ENCODE measurements at regions not wholly inside any gene's neighbourhood (a gene's known extent, or its start where the extent isn't known, plus 50 kb on each side); places are given as distances from the start of the nearest gene placed in this dataset.

DNA sequence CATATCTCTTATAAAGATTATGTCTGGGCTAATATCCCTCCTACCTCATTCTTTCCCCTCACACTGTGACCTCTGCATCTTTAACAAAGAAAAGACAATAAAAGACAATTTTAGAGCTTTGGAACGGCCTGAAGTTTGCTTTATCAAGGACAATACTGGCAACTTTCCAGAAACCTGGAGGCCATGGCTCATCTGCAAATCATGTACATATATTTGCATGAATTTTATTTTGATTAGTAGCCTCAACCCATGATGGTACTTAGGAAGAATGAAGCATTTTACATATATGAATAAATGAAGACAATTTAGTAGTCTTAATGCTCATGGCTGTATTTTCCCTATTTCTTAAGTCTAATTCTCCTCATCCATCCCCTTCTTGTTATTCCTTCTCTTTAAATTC lies 612.2 kb upstream of the CXADR start:
- no peak for DNase-seq (ENCODE audit: low read depth in 2 of 2)

DNA sequence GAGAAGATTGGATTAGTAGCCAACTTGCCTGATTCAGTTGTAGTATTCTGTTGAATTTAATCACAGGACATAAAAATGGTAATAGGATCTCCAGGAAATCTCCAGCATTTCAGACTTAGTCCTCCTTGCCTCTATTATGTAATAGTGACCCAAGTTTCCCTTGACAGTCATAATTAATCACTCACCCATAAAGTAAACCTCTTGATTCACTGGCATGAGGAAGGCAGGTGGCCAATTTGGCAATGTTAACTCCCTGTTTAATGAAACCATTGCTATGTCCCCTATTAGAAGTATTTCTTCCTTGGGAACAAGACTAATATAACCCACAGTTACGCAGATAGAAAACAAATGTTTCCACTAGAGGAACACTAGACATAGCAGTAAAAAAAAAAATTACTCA lies 604.8 kb upstream of the CXADR start:
- DNase-seq (ENCODE audit: low read depth in 2 of 2): no peak

DNA sequence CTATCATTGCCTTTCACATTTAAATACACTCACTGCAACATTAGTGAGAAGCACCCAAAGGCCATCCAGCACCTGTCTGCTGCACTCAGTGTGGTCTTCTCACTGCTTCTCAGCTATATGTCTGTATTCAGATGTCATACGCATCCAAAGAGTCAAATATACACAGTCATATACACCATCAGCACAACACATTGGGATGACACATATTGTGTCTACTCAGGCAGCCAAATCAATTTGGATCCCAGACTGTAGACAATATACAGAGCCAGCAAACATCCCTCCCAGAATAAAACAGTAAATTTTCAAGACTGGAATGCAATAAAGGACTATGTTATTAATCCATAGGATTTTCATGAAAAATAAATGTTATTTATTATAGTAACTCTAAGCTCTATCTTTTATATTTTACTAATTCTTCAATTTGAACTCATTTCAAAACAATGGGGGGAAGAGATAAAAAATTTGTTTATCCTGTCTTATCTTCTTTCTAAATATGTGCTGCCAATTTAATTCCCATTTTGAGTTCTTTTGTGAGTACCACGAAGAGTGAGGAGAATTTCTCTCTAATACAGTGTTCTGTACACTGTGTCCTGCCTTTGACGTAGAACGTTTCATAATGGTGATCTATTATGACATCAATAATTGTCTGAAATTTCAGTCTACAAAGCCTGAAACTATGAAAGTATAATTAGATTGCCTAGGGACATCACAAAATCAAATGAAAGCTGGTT lies 602.2 kb upstream of the CXADR start:
- DNase-seq (ENCODE audit: low read depth in 2 of 2): no peak

DNA sequence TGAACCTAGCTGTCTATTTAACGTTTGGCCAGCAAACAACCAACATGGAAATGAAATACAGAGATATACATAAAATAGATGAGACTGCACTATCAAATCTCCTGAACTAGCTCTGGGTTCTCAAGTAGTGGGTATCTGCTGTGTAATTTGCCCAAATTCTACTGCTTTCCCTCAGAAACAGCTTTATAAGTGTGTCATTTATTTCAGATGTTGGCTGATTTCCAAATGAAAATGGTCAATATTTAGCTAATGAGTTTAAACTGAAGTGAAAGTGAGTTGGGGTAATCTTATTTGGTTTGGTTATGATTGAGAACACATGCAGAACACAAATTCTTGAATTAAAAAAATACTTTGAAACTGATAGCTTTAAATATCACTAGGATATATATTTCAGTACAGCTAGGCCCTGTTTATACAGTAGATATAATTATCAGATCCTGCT lies 601.7 kb upstream of the CXADR start:
- no peak for DNase-seq (ENCODE audit: low read depth in 2 of 2)

DNA sequence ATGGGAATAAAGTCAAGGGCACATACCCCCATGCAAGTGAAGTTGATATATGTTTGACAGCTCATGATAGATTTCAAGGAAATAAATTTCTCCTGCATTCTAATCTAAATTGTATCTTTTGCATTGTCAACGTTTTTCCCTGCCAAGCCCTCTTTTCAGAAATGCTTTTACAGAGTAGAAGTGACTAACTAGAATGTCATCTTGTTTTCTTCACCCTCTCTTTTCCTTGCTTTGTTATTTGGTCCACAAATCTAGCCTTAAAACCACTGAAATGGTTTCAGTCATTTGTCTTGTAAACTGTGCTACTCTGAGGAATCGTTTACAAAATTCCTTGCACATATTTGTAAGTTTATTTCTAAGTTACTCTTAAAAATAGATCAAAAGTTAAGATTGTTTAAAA lies 600.8 kb upstream of the CXADR start:
- no peak for DNase-seq (ENCODE audit: low read depth in 2 of 2)

DNA sequence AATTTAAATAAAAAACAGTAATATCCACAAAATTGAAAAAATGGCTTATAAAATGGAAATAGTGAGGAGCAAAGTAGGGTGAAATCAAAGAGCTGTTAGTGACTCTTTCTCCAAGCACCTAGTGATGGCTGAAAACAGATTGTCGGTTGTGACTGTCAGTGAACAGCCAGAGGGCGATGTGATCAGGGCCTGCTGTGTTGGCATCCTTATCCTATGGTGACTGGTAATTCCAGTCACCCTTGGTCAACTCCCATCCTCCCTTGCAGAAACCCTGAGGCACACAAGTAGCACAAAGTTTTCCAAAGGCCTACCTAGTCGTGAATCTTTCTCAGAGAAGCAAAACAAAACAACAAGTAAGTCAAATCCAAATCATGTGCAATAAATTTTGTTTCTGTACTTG lies 599.8 kb upstream of the CXADR start:
- DNase-seq (ENCODE audit: low read depth in 2 of 2): no peak

DNA sequence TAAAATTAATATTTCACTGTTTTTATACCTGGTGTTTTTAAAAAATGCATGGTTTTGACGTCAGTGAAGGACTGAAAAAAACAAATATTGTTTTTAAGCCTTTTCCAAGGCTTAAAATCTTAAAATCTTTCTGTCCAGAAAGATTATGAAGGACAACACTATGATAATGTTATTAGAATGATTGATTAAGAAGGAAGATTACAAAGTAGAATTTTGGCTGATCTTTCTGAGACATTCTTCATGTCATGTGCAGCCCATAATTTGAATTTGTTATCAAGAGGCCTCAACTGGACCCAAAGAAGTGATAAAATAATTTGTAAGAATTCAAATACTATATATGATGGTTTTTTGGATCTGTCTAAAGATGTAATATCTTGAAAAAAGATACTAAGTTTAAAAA lies 584.4 kb upstream of the CXADR start:
- no peak for DNase-seq (ENCODE audit: low read depth in 2 of 2)

DNA sequence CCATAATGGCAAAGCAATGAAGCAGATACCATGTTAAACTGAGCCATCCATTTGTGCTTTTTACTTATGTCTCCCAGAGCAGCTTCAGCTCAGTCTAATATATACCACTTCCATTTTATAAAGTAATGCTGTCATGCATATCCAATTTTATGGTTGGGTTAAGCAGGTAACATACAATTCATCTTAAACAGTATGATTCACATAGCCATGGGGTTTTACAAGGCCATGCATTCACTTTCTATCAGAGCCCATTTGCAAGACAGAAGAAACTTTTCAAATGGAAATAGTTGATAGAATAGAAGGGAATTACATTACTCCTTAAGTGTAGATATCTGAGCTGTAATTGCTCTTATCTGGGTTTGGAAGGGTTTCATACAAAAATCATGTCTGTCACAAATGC lies 580.5 kb upstream of the CXADR start:
- DNase-seq (ENCODE audit: low read depth in 2 of 2): no peak

DNA sequence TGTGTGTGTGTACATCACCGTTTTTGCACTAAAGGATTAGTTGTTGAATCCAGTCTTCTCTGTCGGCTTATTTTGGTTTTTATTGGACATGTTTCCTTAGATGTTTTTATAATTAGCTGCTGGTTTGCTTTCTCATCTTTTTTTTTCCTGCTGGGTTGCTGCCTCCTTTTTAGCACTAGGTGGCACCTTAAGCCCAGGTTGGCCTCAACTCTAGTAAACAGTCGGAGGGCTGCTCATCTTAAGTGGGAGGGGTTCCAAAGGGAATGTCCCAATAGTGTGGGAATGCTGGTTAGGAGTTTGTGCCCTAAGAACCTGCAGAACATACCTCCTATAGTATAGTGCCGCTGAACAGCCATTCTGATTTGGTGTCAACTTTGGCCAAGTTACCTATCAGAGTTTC lies 570.1 kb upstream of the CXADR start:
- no peak for DNase-seq (ENCODE audit: low read depth in 2 of 2)

DNA sequence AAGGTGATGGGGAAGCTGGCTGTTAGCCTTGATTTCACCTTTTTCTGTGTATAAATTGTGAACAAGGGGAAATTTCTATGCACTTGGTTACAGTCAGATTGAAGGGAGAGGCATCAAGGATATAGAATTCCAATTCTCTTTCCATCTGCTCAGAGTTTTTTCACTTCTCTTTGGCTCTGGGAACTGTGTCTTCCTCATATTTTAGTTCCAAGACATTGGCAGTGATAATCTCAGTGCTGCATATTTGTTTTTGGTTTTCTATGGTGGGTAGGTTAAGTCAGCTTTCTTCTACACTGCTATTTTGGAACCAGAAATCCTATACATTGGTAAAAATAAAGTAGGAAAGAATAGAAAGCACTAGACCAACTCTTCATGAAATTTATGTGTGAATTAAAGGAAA lies 569.6 kb upstream of the CXADR start:
- no peak for DNase-seq (ENCODE audit: low read depth in 2 of 2)

DNA sequence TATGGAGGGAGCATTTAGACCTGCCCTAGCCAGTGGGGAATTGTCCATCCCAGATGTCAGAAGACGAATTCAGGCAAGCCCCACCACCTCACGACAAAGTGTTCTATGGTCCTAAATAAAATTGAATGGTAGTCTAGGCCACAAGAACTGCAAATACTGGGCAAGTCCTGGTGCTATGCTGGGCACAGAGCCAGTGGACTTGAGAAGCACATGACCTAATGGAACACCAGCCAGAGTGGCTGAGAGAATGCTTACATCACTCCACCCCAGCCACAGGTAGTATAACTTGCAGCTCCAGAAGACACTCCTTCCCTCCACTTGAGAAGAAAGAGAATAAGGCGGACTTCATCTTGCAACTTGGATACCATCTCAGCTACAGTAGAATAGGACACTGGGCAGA lies 567.3 kb upstream of the CXADR start:
- no peak for DNase-seq (ENCODE audit: low read depth in 2 of 2)

DNA sequence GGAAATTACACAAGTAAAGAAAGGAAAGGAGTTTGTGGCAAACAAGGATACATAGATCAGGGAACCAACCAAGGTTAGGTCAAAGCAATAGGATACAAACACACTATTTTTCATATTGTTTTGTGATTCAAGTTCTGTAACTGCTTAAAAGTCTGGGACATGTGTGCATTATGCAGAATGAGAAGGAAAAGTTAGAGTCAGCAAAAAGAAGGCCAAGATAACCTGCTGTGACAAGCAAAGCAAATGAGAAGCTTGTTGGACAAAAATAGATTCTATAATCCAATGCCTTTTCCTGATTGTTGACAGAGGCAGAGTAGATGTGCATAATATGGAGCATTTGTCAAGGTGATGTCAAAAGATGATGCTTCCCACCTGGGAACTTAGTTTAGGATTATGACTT lies 556.0 kb upstream of the CXADR start:
- DNase-seq (ENCODE audit: low read depth in 2 of 2): no peak

DNA sequence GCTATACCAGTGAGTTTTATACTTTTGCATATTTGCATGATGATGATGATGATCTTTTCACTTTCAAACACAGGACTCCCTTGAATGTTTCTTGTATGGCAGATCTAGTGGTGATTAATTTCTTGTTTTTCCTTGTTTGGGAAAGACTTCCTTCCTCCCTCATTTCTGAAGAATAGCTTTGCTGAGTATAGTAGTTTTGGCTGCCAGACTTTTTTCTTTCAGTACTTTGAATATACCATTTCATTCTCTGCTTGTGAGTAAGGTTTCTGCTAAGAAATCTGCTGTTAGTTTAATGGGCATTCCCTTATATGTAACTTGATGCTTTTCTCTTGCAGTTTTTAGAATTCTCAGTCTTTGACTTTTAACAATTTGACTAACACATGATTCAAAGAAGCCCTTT lies 547.4 kb upstream of the CXADR start:
- no peak for DNase-seq (ENCODE audit: low read depth in 2 of 2)

DNA sequence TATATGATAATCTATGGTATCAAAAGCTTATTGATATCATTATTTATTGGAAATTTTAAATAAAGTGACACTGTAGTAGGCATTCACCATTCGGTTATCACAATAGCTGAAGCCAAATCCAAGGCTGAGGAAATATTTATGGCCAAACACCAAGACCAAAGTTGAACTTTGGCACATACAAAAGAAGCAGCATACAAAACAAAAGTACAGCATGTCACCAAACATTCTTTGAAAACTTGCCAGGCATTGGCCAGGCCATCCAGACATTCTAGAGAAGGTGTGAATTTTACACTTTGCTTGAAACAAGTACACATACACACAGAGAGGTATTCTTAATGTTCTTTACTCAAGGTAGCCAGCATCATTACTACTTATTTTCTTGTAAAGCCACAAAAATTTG lies 544.4 kb upstream of the CXADR start:
- no peak for DNase-seq (ENCODE audit: low read depth in 2 of 2)

DNA sequence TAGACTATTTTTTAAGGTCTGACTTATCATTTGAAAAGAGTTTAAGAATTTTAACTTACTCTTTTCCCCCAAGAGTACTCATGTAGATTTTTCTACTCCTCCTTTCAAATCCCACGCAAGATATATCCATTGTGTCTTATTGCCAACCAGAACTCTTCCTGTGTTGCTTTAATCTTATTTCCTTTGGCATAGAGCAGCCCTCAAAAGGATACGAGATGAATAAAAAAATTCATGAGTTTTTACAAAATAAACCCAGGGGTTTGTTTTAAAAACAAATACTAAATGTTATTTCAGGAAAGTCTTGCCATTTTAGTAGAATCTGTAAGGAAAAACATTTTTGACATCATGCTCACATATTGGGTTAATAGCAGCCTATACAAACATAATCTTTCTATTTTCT lies 543.2 kb upstream of the CXADR start:
- no peak for DNase-seq (ENCODE audit: low read depth in 2 of 2)

DNA sequence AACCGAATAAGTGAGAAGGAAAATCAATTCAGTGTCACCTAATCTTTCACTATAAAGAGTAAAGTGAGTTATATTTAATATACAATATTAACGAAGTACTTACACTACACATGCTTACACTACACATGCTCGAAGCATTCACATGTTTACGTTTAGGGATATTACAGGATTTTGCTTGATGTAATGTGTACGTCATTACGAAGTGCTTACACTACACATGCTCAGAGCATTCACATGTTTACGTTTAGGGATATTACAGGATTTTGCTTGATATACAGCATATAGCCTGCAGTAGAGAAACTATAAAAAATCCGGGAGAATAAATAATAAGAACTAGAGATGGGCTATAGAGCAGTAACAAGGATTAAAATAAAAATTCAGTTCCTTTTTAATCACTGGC lies 538.8 kb upstream of the CXADR start:
- no peak for DNase-seq (ENCODE audit: low read depth in 2 of 2)

DNA sequence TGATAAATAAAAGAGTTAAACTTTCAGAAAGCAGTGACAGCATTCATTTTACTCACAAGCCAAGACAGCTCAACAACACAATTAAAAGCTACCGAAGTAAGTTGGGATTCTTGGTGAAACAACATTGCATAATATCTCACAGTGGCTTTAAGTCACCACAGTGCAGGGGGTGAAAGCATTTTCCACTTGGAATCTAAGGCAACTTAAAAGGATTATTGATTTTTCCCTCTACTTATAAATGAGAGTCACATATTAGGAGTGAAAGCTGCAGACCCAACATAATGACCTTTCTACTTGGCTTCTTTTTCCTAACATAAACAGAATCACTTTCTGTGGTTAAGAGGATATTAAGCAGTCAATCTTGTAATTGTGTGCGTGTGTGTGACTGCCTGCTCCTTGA lies 536.6 kb upstream of the CXADR start:
- DNase-seq (ENCODE audit: low read depth in 2 of 2): no peak

DNA sequence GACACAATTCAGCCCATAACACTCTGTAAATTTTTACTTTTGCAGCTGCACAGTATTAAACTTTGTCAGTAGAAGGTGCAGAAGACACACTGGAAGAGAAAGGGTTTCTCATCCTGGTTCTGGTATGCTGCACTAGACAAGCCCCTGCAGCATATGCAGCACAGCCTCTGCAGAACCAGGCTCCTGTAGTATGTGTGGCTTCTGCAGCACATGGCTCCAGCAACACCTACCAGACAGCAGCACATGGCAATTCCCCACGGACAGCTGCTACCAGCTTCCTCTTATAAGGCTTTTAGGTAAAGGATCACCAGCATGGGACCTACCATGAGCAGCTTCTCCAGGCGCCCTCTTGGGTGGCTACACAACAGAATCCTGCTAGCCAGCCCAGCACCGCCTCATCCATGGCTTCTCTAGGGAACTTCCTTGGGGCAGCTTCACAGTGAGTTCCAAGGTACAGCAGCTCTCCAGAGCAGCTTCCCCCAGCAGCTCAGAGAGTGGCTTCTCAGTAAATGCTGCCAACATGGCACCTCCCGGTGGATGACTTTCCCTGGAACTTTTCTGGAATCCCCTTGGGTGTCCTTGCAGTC lies 534.4 kb upstream of the CXADR start:
- DNase-seq (ENCODE audit: low read depth in 2 of 2): no peak

DNA sequence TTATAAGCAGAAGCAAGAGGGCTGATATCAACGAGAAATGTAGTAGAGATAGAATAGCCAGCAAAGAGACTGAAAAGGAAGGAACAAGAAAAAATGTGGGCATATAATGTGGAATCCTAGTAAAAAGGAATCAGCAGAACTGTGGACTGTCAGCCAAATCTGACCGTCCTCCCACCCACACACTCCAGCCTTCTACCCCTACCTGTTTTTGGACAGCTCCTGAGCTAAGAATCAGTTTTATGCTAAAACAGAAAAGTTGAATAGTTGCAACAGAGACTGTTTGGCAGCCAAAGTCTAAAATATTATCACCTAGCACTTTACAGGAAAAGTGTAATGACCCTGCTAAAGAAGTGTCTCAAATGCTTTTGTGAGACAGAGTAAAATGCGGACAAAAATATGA lies 533.3 kb upstream of the CXADR start:
- no peak for DNase-seq (ENCODE audit: low read depth in 2 of 2)

DNA sequence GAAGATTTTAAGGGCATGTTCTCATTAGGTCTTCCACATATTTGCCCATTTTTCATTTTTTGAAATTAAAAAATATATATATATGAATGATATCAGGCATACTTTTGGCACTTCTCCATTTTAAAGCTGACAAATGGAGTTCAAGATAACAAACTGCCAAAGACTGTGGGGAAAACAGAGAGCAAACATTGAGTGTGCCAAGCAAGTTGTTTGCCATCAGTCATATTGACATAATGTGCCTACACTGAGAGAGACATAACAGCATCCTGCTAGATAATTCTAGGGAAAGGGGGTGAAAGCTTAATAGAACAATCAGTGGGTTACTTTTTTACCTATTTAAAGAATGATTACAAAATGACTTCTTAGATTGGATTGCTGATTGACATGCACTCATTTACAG lies 529.4 kb upstream of the CXADR start:
- DNase-seq (ENCODE audit: low read depth in 2 of 2): no peak

DNA sequence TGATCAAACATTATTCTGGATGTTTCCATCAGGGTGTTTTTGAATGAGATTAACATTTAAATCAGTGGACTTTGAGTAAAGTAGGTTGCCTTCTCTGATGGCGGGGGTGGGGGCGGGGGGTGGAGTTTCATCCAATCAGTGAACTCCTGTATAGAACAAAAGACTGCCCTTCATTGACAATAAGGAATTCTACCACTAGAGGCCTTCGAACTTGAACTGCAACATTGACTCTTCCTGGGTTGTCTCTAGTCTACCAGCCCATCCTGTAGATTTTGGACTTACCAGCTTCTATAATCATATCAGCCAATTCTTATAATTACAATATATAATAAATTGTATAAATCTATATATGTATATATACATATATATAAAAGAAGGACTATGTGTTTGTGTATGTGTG lies 520.4 kb upstream of the CXADR start:
- no peak for DNase-seq (ENCODE audit: low read depth in 2 of 2)

DNA sequence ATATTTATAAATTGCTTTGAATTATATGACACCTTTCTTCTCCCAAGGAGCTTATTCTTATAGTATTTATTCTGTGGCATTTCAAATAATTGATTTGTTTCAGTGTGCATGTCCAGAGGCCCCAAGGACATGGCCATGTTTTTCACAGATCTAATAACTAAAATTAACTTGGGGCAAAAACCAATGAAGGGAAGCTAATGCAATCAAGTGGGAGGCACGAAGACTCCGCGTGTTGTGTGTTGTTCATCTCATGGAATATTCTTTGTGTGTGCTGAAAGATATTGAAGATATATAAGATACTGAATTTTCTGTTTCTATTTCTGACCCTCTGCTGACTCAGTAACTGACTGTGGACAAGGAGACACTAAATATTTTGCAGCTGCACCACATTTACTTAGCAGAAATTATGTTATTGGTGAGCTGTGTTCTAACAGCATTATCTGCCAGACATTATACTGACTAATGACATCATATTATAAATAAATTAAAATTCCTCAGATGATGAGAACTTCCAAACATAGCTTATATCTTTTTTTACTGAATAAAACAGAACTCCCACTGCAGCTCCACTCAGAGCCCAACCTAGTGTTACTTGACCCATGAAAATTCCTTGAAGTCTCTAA lies 519.3 kb upstream of the CXADR start:
- no peak for DNase-seq (ENCODE audit: low read depth in 2 of 2)

DNA sequence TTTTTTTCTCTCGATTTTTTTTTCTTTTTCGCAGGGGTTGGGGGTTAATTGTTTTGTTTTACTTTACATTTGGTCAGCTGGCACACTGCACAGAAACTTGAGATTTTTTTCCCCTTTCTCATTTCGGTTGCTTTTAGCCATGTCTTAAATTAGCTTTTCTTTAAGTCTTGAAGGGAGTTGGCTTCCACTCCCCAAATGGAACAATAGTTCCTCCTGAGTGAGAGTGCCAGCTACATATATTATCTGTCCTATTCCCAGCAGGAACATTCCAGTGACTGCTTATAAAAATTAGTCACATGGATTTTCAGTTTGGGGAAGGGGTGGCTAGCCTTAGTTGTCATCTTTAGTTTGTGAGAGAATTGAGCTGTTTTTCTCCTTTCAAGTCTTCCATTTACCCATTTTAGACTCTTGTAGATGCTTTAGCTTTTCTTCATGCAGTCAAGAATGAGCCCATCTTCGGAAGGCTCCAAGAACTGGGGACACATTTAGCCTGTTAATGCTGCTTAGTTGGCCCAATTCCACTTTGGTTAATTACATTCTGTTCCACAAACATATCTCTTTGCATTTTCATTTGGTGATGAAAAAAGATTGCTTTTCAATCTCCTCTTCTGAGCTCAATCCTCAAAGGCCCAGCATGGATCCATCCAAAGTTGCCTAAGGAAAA lies 510.1 kb upstream of the CXADR start:
- DNase-seq (ENCODE audit: low read depth in 2 of 2): no peak

Data from activated CD4-positive, alpha-beta T cell treated with anti-CD3 and anti-CD28 coated beads for 24 hours (primary cell).